Activated naive CD8-positive, alpha-beta T cell treated with anti-CD3 and anti-CD28 coated beads for 36 hours (primary cell): ENCODE measurements at regions not wholly inside any gene's neighbourhood (a gene's known extent, or its start where the extent isn't known, plus 50 kb on each side); places are given as distances from the start of the nearest gene placed in this dataset.

Source experiments
- DNase-seq: peaks from one replicate; pipeline ENCODE4 v3.0.0; 2021
- H3K27ac Mint-ChIP-seq: one replicate; pipeline ENCODE4 v1.8.0; 2022; ENCODE audit warnings: mild to moderate bottlenecking, moderate library complexity, mixed read lengths
- H3K27me3 Mint-ChIP-seq: one replicate; pipeline ENCODE4 v1.8.0; 2022; ENCODE audit warnings: mild to moderate bottlenecking, mixed read lengths
- H3K36me3 Mint-ChIP-seq: one replicate; pipeline ENCODE4 v1.8.0; 2021; ENCODE audit warnings: mild to moderate bottlenecking, mixed read lengths
- H3K4me1 Mint-ChIP-seq: one replicate; pipeline ENCODE4 v1.8.0; 2021; ENCODE audit warnings: mixed read lengths
- H3K4me3 Mint-ChIP-seq: one replicate; pipeline ENCODE4 v1.8.0; 2022; ENCODE audit warnings: mild to moderate bottlenecking, moderate library complexity, mixed read lengths
- H3K9me3 Mint-ChIP-seq: one replicate; pipeline ENCODE4 v1.8.0; 2022; ENCODE audit warnings: mixed read lengths

GRCh38 chr21:24939291-24939690 is 668.0 kb downstream of the MRPL39 start:
- Mint-ChIP-seq H3K4me3 (no peak overlapping the region), H3K4me1 (no peaks in the 10 kb centered on the region), H3K27me3 (no peaks in the 10 kb centered on the region), H3K27ac (no peak overlapping the region), H3K9me3 (no peaks in the 10 kb centered on the region), H3K36me3 (no peaks in the 10 kb centered on the region)
- DNase-seq: no peak

- H3K4me3 Mint-ChIP-seq: no peak overlapping the region
- H3K4me1 Mint-ChIP-seq: no peaks in the 10 kb centered on the region
- H3K36me3 Mint-ChIP-seq: no peaks in the 10 kb centered on the region
- H3K27ac Mint-ChIP-seq: no peak overlapping the region
- no peak for DNase-seq
- no peaks in the 10 kb centered on the region for H3K27me3 Mint-ChIP-seq
- no peaks in the 10 kb centered on the region for H3K9me3 Mint-ChIP-seq
Measured at GRCh38 chr21:24938573-24938972, 668.7 kb downstream of the MRPL39 start.

- Mint-ChIP-seq H3K9me3 (no peaks in the 10 kb centered on the region), H3K27me3 (no peaks in the 10 kb centered on the region), H3K4me3 (no peak overlapping the region), H3K27ac (no peak overlapping the region), H3K4me1 (no peaks in the 10 kb centered on the region), H3K36me3 (no peaks in the 10 kb centered on the region)
- no peak for DNase-seq
Measured at GRCh38 chr21:24935991-24936390, 671.3 kb downstream of the MRPL39 start.

DNA sequence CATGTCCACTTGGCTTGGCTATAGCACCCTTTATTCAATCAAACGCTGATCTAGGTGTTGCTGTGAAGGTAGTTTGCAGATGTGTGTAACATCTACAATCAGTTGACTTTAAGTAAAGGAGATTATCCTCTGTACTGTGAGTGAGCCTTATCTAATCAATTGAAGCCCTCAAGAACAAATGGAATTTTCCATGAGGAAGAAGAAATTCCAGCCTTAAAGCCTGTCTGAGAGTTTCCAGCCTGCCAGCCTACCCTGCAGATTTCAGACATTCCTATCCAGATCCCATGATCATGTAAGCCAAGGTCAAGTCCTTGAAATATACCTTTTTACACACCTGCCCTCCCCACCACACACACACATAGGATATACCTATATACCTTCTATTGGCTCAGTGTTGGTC is 696.7 kb downstream of the MRPL39 start:
- H3K27me3 Mint-ChIP-seq: no peaks in the 10 kb centered on the region
- peaks cover 2% of the 10 kb centered on the region for H3K9me3 Mint-ChIP-seq
- H3K4me1 Mint-ChIP-seq: no peaks in the 10 kb centered on the region
- no peak overlapping the region for H3K4me3 Mint-ChIP-seq
- no peak for DNase-seq
- H3K27ac Mint-ChIP-seq: no peak overlapping the region
- H3K36me3 Mint-ChIP-seq: no peaks in the 10 kb centered on the region

GRCh38 chr21:24903994-24904635 is 703.2 kb downstream of the MRPL39 start:
- Mint-ChIP-seq H3K36me3 (no peaks in the 10 kb centered on the region), H3K9me3 (no peaks in the 10 kb centered on the region), H3K4me3 (no peak overlapping the region), H3K27me3 (no peaks in the 10 kb centered on the region), H3K4me1 (no peaks in the 10 kb centered on the region), H3K27ac (no peak overlapping the region)
- DNase-seq: no peak

DNA sequence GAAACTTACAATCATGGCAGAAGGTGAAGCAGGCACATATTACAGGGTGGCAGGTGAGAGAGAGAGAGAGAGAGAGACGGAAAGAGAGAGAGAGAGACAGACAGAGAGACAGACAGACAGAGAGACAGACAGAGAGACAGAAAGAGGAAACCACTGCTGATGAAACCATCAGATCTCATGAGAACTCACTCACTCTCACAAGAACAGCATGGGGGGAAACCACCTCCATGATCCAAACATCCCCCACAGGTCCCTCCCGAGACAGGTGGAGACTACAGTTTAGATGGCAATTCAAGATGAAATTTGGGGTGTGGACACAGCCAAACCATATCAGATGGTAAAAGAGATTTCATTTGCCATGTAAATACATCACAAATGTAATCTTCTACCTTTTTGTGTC is 708.1 kb downstream of the MRPL39 start:
- Mint-ChIP-seq H3K9me3 (no peaks in the 10 kb centered on the region), H3K4me1 (no peaks in the 10 kb centered on the region), H3K27me3 (no peaks in the 10 kb centered on the region), H3K4me3 (no peak overlapping the region), H3K27ac (no peak overlapping the region), H3K36me3 (no peaks in the 10 kb centered on the region)
- no peak for DNase-seq

DNA sequence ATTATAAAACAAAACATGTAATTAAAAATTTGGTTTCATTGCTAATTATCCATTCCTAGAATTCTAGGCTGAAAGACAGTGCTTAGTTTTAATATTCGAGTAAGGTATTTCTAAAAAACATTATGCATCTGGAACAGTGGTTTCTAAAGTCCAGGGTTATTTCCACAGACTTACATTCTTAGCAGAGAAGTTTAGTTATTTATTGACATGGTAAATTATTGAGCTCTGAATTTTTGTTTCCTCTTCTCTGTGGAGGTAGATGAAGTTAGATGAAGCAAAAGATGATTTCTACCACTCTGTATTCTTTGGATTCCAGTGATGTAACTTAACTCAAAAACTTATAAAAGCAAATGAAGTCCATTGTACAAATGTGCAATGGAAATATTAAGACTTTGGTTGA is 709.4 kb downstream of the MRPL39 start:
- H3K27me3 Mint-ChIP-seq: no peaks in the 10 kb centered on the region
- H3K36me3 Mint-ChIP-seq: no peaks in the 10 kb centered on the region
- no peak for DNase-seq
- H3K9me3 Mint-ChIP-seq: peaks cover 1% of the 10 kb centered on the region
- no peak overlapping the region for H3K27ac Mint-ChIP-seq
- H3K4me1 Mint-ChIP-seq: no peaks in the 10 kb centered on the region
- H3K4me3 Mint-ChIP-seq: no peak overlapping the region

DNA sequence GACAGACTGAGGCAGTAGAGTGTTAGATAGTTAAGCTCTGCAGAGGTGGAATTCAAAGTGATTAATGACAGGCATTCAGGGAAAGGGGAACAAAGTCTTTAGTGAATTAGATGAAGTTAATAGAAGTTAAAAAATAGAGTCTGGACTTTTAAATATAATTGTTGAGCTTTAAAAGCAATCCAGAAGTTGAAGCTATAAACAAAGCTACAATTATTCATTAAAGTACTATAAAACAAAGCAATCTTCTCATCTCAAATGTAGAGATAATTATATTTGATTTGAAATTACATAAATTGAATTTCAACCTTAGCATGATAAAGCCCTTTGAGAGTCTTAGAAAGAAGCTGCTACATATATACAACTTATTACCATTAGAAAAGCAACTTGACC is 710.6 kb downstream of the MRPL39 start:
- Mint-ChIP-seq H3K4me1 (no peaks in the 10 kb centered on the region), H3K36me3 (no peaks in the 10 kb centered on the region), H3K27ac (no peak overlapping the region), H3K9me3 (peaks cover 1% of the 10 kb centered on the region), H3K4me3 (no peak overlapping the region), H3K27me3 (no peaks in the 10 kb centered on the region)
- DNase-seq: no peak

GRCh38 chr21:24895885-24896734 is 711.2 kb downstream of the MRPL39 start:
- no peak overlapping the region for H3K27ac Mint-ChIP-seq
- H3K4me1 Mint-ChIP-seq: no peaks in the 10 kb centered on the region
- no peaks in the 10 kb centered on the region for H3K36me3 Mint-ChIP-seq
- H3K9me3 Mint-ChIP-seq: peaks cover 1% of the 10 kb centered on the region
- H3K27me3 Mint-ChIP-seq: no peaks in the 10 kb centered on the region
- DNase-seq: no peak
- H3K4me3 Mint-ChIP-seq: no peak overlapping the region

DNA sequence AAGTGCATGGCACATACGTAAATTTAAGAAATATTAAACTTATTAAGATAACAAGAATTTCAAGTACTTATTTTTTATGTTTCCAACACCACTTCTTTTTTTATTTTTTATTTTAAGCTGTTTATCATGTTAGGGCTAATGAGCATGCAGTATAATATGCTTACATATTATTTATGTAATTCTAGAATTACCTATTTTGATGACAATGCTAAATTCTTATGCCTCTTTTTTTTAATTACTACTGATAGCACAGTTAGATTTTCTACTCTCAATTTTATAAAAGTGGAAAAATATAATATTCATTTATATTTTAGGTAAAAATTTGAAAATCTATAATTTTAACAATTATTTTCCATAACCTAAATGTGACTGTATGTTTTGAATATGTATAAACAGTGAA is 713.0 kb downstream of the MRPL39 start:
- H3K4me1 Mint-ChIP-seq: no peaks in the 10 kb centered on the region
- DNase-seq: no peak
- peaks cover 5% of the 10 kb centered on the region for H3K27me3 Mint-ChIP-seq
- H3K4me3 Mint-ChIP-seq: no peak overlapping the region
- H3K36me3 Mint-ChIP-seq: no peaks in the 10 kb centered on the region
- peaks cover 1% of the 10 kb centered on the region for H3K9me3 Mint-ChIP-seq
- no peak overlapping the region for H3K27ac Mint-ChIP-seq

- Mint-ChIP-seq H3K36me3 (no peaks in the 10 kb centered on the region), H3K9me3 (peaks cover 1% of the 10 kb centered on the region), H3K27me3 (peaks cover 5% of the 10 kb centered on the region), H3K27ac (no peak overlapping the region), H3K4me1 (no peaks in the 10 kb centered on the region), H3K4me3 (no peak overlapping the region)
- DNase-seq: no peak
Measured at GRCh38 chr21:24890021-24890420, 717.3 kb downstream of the MRPL39 start.

- no peak overlapping the region for H3K27ac Mint-ChIP-seq
- DNase-seq: no peak
- no peak overlapping the region for H3K4me3 Mint-ChIP-seq
- H3K9me3 Mint-ChIP-seq: peaks cover 3% of the 10 kb centered on the region
- no peaks in the 10 kb centered on the region for H3K4me1 Mint-ChIP-seq
- no peaks in the 10 kb centered on the region for H3K36me3 Mint-ChIP-seq
- H3K27me3 Mint-ChIP-seq: no peaks in the 10 kb centered on the region
Measured at GRCh38 chr21:24881506-24881905, 725.8 kb downstream of the MRPL39 start.

- H3K27ac Mint-ChIP-seq: no peak overlapping the region
- H3K4me3 Mint-ChIP-seq: no peak overlapping the region
- H3K27me3 Mint-ChIP-seq: no peaks in the 10 kb centered on the region
- DNase-seq: no peak
- no peaks in the 10 kb centered on the region for H3K4me1 Mint-ChIP-seq
- H3K9me3 Mint-ChIP-seq: no peaks in the 10 kb centered on the region
- no peaks in the 10 kb centered on the region for H3K36me3 Mint-ChIP-seq
Measured at GRCh38 chr21:24870633-24871032, 736.6 kb downstream of the MRPL39 start.

DNA sequence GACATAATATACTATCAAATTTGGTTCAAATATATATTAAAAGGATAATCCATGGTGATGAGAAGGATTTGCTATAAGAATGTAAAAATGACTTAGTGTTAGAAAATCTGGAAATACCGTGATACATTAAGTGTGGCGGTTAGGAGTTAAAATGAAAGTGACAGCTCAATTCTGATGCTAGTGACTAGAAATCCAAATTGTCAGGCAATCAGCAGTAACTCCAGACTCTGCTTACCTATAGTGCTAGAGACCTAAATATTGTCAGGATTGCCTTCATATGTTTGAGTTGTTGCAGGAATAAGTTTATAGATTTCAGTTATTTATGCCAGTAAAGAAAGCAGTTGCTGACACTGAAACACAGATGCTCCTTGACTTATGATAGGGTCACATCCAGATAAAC is 737.4 kb downstream of the MRPL39 start:
- Mint-ChIP-seq H3K27ac (no peak overlapping the region), H3K4me3 (no peak overlapping the region), H3K27me3 (no peaks in the 10 kb centered on the region), H3K4me1 (no peaks in the 10 kb centered on the region), H3K36me3 (no peaks in the 10 kb centered on the region), H3K9me3 (no peaks in the 10 kb centered on the region)
- no peak for DNase-seq

- H3K27ac Mint-ChIP-seq: no peak overlapping the region
- H3K4me1 Mint-ChIP-seq: no peaks in the 10 kb centered on the region
- no peaks in the 10 kb centered on the region for H3K36me3 Mint-ChIP-seq
Measured at GRCh38 chr21:24868117-24868516, 739.2 kb downstream of the MRPL39 start.

GRCh38 chr21:24861471-24861870 is 745.8 kb downstream of the MRPL39 start:
- Mint-ChIP-seq H3K27ac (no peak overlapping the region), H3K27me3 (no peaks in the 10 kb centered on the region), H3K36me3 (no peaks in the 10 kb centered on the region), H3K4me3 (no peak overlapping the region), H3K4me1 (no peaks in the 10 kb centered on the region), H3K9me3 (no peaks in the 10 kb centered on the region)
- no peak for DNase-seq

More at GRCh38 chr21:24868117-24868516, 739.2 kb downstream of the MRPL39 start:
- Mint-ChIP-seq H3K9me3 (no peaks in the 10 kb centered on the region), H3K27me3 (no peaks in the 10 kb centered on the region), H3K4me3 (no peak overlapping the region)
- DNase-seq: no peak
